ENCODE measurements at regions not wholly inside any gene's neighbourhood (a gene's known extent, or its start where the extent isn't known, plus 50 kb on each side); places are given as distances from the start of the nearest gene placed in this dataset.

DNA sequence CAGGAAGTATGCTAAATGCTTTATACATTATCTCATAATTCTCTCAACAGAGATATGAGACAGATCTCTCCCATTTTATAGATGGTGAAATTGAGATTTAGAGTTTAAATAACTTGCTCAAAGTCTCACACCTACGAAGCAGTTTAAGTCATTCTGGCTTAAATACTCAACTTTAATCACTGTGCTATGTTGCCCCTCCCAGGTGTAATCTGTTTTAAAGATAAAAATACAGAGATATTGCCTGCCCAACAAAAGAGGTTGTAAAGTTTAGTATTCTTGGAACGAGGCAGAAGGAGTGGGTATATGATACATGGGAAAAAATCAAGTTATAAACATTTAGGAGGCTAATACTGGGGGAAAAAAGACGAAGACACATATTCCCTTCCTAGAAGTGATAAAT lies 156.8 kb upstream of the LRIG3 start (continued):
- TF ChIP-seq FOSL2 (IDR thresholded peaks at IDR 0.05), result no peak
- no peak for TF ChIP-seq FOSL2 (CRISPR knock-in tag; IDR thresholded peaks at IDR 0.05)

DNA sequence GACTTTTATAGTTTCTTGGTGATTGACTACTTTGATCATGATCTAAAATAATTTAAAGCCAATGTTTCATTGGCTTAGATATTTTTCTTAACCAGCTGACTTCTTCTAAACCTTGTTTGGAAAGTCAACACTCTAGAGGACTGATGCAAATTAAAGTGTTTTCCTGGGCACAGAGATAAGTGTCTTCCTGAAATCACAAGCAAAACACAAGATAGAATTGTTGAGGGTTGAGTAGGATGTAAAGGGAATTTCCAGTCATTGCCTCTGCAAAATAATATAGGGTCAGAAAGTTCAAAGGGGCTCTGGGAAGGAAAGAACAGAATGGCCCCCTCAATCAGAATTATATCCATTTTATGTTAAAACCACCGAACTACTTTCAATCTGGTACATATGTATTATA lies 156.3 kb upstream of the LRIG3 start:
- POLR2A ChIA-PET, result no interaction called here
- H3K4me3 ChIP-seq, result no peak overlapping the region
- FAIRE-seq, result no peak
- 15% methylated on average over 1 of the region's 1 CpG for WGBS (ENCODE audit: missing lambda C conversion rate)
- CTCF ChIA-PET, result interaction anchor here (1.0 to 1.4 kb wide), 2 partner anchors 9 to 37 kb away, joined by 3 to 4 read pairs; no protein-coding TSS in a partner anchor
- TF ChIP-seq FOSB (CRISPR knock-in tag; IDR thresholded peaks at IDR 0.05), result no peak
- no peak for TF ChIP-seq ZNF302 (CRISPR knock-in tag; IDR thresholded peaks at IDR 0.05)
- no peak for TF ChIP-seq RFX5 (IDR thresholded peaks at IDR 0.05)
- no peak for TF ChIP-seq ZSCAN20 (CRISPR knock-in tag; IDR thresholded peaks at IDR 0.05)
- no peak for TF ChIP-seq CEBPB (IDR thresholded peaks at IDR 0.05)
- no peak for DNase-seq (ENCODE audit: low read depth in 1 of 2, low spot score in 1 of 2)
- no peak overlapping the region for H3K27ac ChIP-seq
- no peaks in the 10 kb centered on the region for H3K9me3 ChIP-seq
- H3K4me2 ChIP-seq, result no peak overlapping the region
- no peak for ATAC-seq
- peaks cover 3% of the 10 kb centered on the region; the same call in 1 of the 3 replicates for H3K4me1 ChIP-seq

DNA sequence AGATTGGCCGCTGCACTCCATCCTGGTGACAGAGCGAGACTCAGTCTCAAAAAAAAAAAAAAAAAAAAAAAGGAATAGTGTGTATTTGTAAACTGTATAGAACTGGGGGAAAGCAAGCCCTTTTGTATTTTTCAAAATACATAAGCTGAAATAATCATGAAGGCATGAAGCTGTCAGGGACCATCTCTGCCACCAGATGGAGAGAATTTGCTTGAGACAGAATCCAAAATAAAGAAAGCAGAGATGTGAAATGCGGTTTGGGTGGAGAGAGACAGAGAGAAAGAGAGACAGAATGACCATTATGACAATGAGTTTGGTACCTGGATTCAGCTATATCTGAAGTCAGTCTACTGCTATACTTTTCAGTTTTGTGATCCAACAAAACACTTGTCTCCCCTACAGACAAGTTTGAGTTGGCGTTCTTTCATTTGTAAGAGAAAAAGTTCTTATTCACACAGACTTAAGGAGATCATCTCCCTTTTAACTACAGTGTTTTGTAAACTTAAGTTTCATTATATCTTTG lies 155.7 kb upstream of the LRIG3 start:
- Histone ChIP-seq H3K4me3 (no peak overlapping the region), H3K27ac (no peak overlapping the region), H3K4me2 (no peak overlapping the region), H3K9me3 (no peaks in the 10 kb centered on the region), H3K4me1 (peaks cover 3% of the 10 kb centered on the region; the same call in 1 of the 3 replicates)
- DNase-seq (ENCODE audit: low read depth in 1 of 2, low spot score in 1 of 2) (no peak), FAIRE-seq (no peak), ATAC-seq (no peak)
- CTCF ChIA-PET, result interaction anchor here (1.0 kb wide), 1 partner anchor 8 kb away, joined by 3 read pairs; no protein-coding TSS in a partner anchor
- TF ChIP-seq CEBPB (IDR thresholded peaks at IDR 0.05) (no peak), ESRRA (IDR thresholded peaks at IDR 0.05; ENCODE audit: borderline replicate concordance, low read length) (no peak), RCOR1 (IDR thresholded peaks at IDR 0.05; ENCODE audit: low read depth, low read length) (no peak), RNF2 (IDR thresholded peaks at IDR 0.05; ENCODE audit: borderline replicate concordance, low read depth) (no peak), ZFP36 (IDR thresholded peaks at IDR 0.05; ENCODE audit: borderline replicate concordance, partially characterized antibody) (no peak), KDM1A (IDR thresholded peaks at IDR 0.05; ENCODE audit: low read depth) (no peak), RFX5 (IDR thresholded peaks at IDR 0.05) (no peak), FOXS1 (CRISPR knock-in tag; IDR thresholded peaks at IDR 0.05) (no peak), CBX8 (IDR thresholded peaks at IDR 0.05) (no peak), JUNB (IDR thresholded peaks at IDR 0.05) (no peak), POLR2AphosphoS2 (conservative IDR thresholded peaks at IDR 0.05; ENCODE audit: low read length) (no peak), RARB (CRISPR knock-in tag; IDR thresholded peaks at IDR 0.05) (no peak), HOXB13 (CRISPR knock-in tag; IDR thresholded peaks at IDR 0.05; ENCODE audit: low read depth) (no peak), EP300 (IDR thresholded peaks at IDR 0.05) (no peak), RAD21 (conservative IDR thresholded peaks at IDR 0.05 in 1 of 2, IDR thresholded peaks at IDR 0.05 in 1 of 2) (no peak), FOSB (CRISPR knock-in tag; IDR thresholded peaks at IDR 0.05) (no peak), EHF (CRISPR knock-in tag; IDR thresholded peaks at IDR 0.05) (no peak)
- TF ChIP-seq, protein P1, sequence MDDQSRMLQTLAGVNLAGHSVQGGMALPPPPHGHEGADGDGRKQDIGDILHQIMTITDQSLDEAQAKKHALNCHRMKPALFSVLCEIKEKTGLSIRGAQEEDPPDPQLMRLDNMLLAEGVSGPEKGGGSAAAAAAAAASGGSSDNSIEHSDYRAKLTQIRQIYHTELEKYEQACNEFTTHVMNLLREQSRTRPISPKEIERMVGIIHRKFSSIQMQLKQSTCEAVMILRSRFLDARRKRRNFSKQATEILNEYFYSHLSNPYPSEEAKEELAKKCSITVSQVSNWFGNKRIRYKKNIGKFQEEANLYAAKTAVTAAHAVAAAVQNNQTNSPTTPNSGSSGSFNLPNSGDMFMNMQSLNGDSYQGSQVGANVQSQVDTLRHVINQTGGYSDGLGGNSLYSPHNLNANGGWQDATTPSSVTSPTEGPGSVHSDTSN (IDR thresholded peaks at IDR 0.05), result no peak
- TF ChIP-seq, protein P2, sequence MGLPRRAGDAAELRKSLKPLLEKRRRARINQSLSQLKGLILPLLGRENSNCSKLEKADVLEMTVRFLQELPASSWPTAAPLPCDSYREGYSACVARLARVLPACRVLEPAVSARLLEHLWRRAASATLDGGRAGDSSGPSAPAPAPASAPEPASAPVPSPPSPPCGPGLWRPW (IDR thresholded peaks at IDR 0.05), result no peak
- TF ChIP-seq, protein P3, sequence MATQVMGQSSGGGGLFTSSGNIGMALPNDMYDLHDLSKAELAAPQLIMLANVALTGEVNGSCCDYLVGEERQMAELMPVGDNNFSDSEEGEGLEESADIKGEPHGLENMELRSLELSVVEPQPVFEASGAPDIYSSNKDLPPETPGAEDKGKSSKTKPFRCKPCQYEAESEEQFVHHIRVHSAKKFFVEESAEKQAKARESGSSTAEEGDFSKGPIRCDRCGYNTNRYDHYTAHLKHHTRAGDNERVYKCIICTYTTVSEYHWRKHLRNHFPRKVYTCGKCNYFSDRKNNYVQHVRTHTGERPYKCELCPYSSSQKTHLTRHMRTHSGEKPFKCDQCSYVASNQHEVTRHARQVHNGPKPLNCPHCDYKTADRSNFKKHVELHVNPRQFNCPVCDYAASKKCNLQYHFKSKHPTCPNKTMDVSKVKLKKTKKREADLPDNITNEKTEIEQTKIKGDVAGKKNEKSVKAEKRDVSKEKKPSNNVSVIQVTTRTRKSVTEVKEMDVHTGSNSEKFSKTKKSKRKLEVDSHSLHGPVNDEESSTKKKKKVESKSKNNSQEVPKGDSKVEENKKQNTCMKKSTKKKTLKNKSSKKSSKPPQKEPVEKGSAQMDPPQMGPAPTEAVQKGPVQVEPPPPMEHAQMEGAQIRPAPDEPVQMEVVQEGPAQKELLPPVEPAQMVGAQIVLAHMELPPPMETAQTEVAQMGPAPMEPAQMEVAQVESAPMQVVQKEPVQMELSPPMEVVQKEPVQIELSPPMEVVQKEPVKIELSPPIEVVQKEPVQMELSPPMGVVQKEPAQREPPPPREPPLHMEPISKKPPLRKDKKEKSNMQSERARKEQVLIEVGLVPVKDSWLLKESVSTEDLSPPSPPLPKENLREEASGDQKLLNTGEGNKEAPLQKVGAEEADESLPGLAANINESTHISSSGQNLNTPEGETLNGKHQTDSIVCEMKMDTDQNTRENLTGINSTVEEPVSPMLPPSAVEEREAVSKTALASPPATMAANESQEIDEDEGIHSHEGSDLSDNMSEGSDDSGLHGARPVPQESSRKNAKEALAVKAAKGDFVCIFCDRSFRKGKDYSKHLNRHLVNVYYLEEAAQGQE (IDR thresholded peaks at IDR 0.05), result no peak
- whole genome bisulfite sequencing (ENCODE audit: missing lambda C conversion rate), result 80% methylated on average over 4 of the region's 4 CpGs
- POLR2A ChIA-PET, result no interaction called here

All from A549 (cell line).